Left lung (tissue), 4 donors: ENCODE measurements at regions not wholly inside any gene's neighbourhood (a gene's known extent, or its start where the extent isn't known, plus 50 kb on each side); places are given as distances from the start of the nearest gene placed in this dataset.
"Not testable (repeated sequence)": the region's sequence is repeated elsewhere in the genome, so short reads cannot be mapped to it uniquely, and the experiment has no call there.

Experiments used
- ATAC-seq: fragments of 200-7000 bp; cut with Tn5 transposase; one replicate; pipeline ENCODE4 v1.9.1; 2020; ENCODE audit warnings: moderate library complexity
- DNase-seq, 4 donors: peaks; one replicate each; pipeline ENCODE4 v3.0.0-alpha.2; 2013 to 2020
- H3K27ac ChIP-seq, 2 donors: fragments of 200-600 bp; sonication (generic) in 1 of 2; one replicate each; pipeline versions ENCODE4 v1.5.0 to v1.8.0; 2020 to 2021
- H3K27me3 ChIP-seq, 2 donors: fragments of 200-600 bp; sonication (generic) in 1 of 2; one replicate each; pipeline versions ENCODE4 v1.5.0 to v1.8.0; 2020 to 2021
- H3K36me3 ChIP-seq, 2 donors: fragments of 200-600 bp; sonication (generic) in 1 of 2; one replicate each; pipeline versions ENCODE4 v1.5.0 to v1.8.0; 2020 to 2021
- H3K4me1 ChIP-seq, 2 donors: fragments of 200-600 bp; one replicate each; pipeline ENCODE4 v1.8.0; 2021
- H3K4me3 ChIP-seq, 2 donors: fragments of 200-600 bp; sonication (generic) in 1 of 2; one replicate each; pipeline versions ENCODE4 v1.5.0 to v1.8.0; 2020 to 2021; ENCODE audit warnings: mild to moderate bottlenecking in 1 of 2
- H3K9me3 ChIP-seq, 2 donors: fragments of 200-600 bp; sonication (generic) in 1 of 2; one replicate each; pipeline versions ENCODE4 v1.5.0 to v1.8.0; 2020 to 2021
- CTCF ChIP-seq, 2 donors: fragments of 200-600 bp; sonication (generic) in 1 of 2; IDR thresholded peaks; one replicate each; pipeline versions ENCODE4 v1.5.0 to v1.8.0; 2021; ENCODE audit warnings: antibody characterized with exemption in 2 of 2
- intact Hi-C, 2 donors: fragments of 100-400 bp; cut with DNase I; formaldehyde crosslinking; loops; one replicate each; pipeline versions ENCODE4 v1.11.2 to v1.14.2; 2022
- donor health status: DM: no; HTN: yes; CAD: no.
- donor health status: DM: no; HTN: no; CAD: no.

DNA sequence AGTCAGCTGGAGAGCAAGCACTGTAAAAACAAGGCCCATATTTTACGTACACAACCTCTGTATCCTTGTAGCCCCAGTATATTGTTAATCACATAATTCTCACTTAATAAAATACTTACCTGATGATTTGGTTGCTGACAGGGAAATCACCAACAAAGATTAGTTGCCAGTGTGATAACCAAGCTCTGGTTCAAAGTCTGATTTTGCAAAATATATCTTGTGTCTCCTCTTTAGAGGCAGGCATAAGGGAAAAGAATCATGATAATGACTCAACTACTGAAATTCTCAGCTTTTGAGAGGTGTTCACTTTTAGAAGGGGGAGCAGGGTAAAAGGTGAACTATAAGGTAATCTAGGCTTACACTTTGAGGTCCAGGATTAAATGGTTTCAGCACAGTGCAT lies 351.1 kb upstream of the CD180 start:
- no peak overlapping the region for H3K4me3 ChIP-seq
- intact Hi-C loops = no loop called here
- ATAC-seq (no peak), DNase-seq (no peak)
- H3K9me3 ChIP-seq = no peaks in the 10 kb centered on the region
- H3K27me3 ChIP-seq = no peaks in the 10 kb centered on the region
- peaks cover 0 to 5% of the 10 kb centered on the region in 2 donors for H3K4me1 ChIP-seq
- TF ChIP-seq CTCF (IDR thresholded peaks at IDR 0.05) = no peak
- H3K36me3 ChIP-seq = no peaks in the 10 kb centered on the region
- no peak overlapping the region for H3K27ac ChIP-seq

GRCh38 chr5:67544942-67545341 lies 348.3 kb upstream of the CD180 start:
- H3K4me1 ChIP-seq, H3K4me3 ChIP-seq, H3K9me3 ChIP-seq, H3K36me3 ChIP-seq, H3K27ac ChIP-seq, DNase-seq, ATAC-seq, intact Hi-C loops, H3K27me3 ChIP-seq: not testable (repeated sequence)

GRCh38 chr5:67543720-67544270 lies 347.2 kb upstream of the CD180 start:
- no peaks in the 10 kb centered on the region for H3K27me3 ChIP-seq
- intact Hi-C loops = no loop called here

GRCh38 chr5:67542479-67542878 lies 345.9 kb upstream of the CD180 start:
- intact Hi-C loops = no loop called here
- peak; percentile 16 for ATAC-seq
- H3K27me3 ChIP-seq = no peaks in the 10 kb centered on the region

More at GRCh38 chr5:67543720-67544270, 347.2 kb upstream of the CD180 start:
- no peak for ATAC-seq
- DNase-seq = no peak
- Histone ChIP-seq H3K27ac (no peak overlapping the region), H3K36me3 (no peaks in the 10 kb centered on the region), H3K4me3 (no peak overlapping the region), H3K4me1 (peaks cover 0 to 5% of the 10 kb centered on the region in 2 donors), H3K9me3 (no peaks in the 10 kb centered on the region)
- TF ChIP-seq CTCF (IDR thresholded peaks at IDR 0.05) = no peak

GRCh38 chr5:67541875-67542274 lies 345.3 kb upstream of the CD180 start:
- Histone ChIP-seq H3K36me3 (no peaks in the 10 kb centered on the region), H3K27me3 (no peaks in the 10 kb centered on the region), H3K27ac (no peak overlapping the region), H3K9me3 (no peaks in the 10 kb centered on the region), H3K4me3 (no peak overlapping the region), H3K4me1 (peaks cover 0 to 4% of the 10 kb centered on the region in 2 donors)
- no peak for TF ChIP-seq CTCF (IDR thresholded peaks at IDR 0.05)
- DNase-seq (no peak), ATAC-seq (no peak)
- intact Hi-C loops = no loop called here

More at GRCh38 chr5:67542479-67542878, 345.9 kb upstream of the CD180 start:
- no peak for TF ChIP-seq CTCF (IDR thresholded peaks at IDR 0.05)
- Histone ChIP-seq H3K4me1 (no peaks in the 10 kb centered on the region), H3K36me3 (no peaks in the 10 kb centered on the region), H3K4me3 (no peak overlapping the region), H3K9me3 (no peaks in the 10 kb centered on the region), H3K27ac (no peak overlapping the region)
- DNase-seq = no peak
